ENCODE measurements at regions not wholly inside any gene's neighbourhood (a gene's known extent, or its start where the extent isn't known, plus 50 kb on each side); places are given as distances from the start of the nearest gene placed in this dataset.

GRCh38 chr3:69690-70089 lies 126.9 kb upstream of the CHL1 start:
- TF ChIP-seq REST (IDR thresholded peaks at IDR 0.05; ENCODE audit: low read depth), result no peak

- TF ChIP-seq FOXM1 (IDR thresholded peaks at IDR 0.05; ENCODE audit: borderline replicate concordance, low read depth) (no peak), CREB1 (IDR thresholded peaks at IDR 0.05; ENCODE audit: low read depth) (no peak)
Observed at GRCh38 chr3:72776-73175, 123.8 kb upstream of the CHL1 start.

GRCh38 chr3:73271-73670 lies 123.3 kb upstream of the CHL1 start:
- no peak for TF ChIP-seq TEAD4 (IDR thresholded peaks at IDR 0.05)
- TF ChIP-seq CEBPB (IDR thresholded peaks at IDR 0.05), result no peak
- no peak for TF ChIP-seq EP300 (IDR thresholded peaks at IDR 0.05; ENCODE audit: borderline replicate concordance)
- TF ChIP-seq NFIC (IDR thresholded peaks at IDR 0.05), result no peak
- no peak for TF ChIP-seq ZBTB7A (IDR thresholded peaks at IDR 0.05; ENCODE audit: low read depth)
- no peak for TF ChIP-seq YY1 (IDR thresholded peaks at IDR 0.05; ENCODE audit: low read depth)
- no peak for TF ChIP-seq RAD21 (IDR thresholded peaks at IDR 0.05; ENCODE audit: low read depth)
- no peak for TF ChIP-seq USF1 (IDR thresholded peaks at IDR 0.05)
- no peak for TF ChIP-seq FOXM1 (IDR thresholded peaks at IDR 0.05; ENCODE audit: borderline replicate concordance, low read depth)

- no peak for TF ChIP-seq USF1 (IDR thresholded peaks at IDR 0.05)
- no peak for TF ChIP-seq TCF12 (IDR thresholded peaks at IDR 0.05; ENCODE audit: low read depth)
- TF ChIP-seq CEBPB (IDR thresholded peaks at IDR 0.05), result no peak
- TF ChIP-seq TEAD4 (IDR thresholded peaks at IDR 0.05), result no peak
- no peak for TF ChIP-seq MAX (IDR thresholded peaks at IDR 0.05)
- TF ChIP-seq NFIC (IDR thresholded peaks at IDR 0.05), result no peak
- TF ChIP-seq EGR1 (IDR thresholded peaks at IDR 0.05), result no peak
- no peak for TF ChIP-seq CREB1 (IDR thresholded peaks at IDR 0.05; ENCODE audit: low read depth)
- TF ChIP-seq TAF1 (IDR thresholded peaks at IDR 0.05; ENCODE audit: low read depth), result no peak
- TF ChIP-seq ZBTB7A (IDR thresholded peaks at IDR 0.05; ENCODE audit: low read depth), result no peak
- TF ChIP-seq RAD21 (IDR thresholded peaks at IDR 0.05; ENCODE audit: low read depth), result no peak
- TF ChIP-seq REST (IDR thresholded peaks at IDR 0.05; ENCODE audit: low read depth), result no peak
- TF ChIP-seq YY1 (IDR thresholded peaks at IDR 0.05; ENCODE audit: low read depth), result no peak
Observed at GRCh38 chr3:74676-75243, 121.8 kb upstream of the CHL1 start.

GRCh38 chr3:75260-75659 lies 121.3 kb upstream of the CHL1 start:
- TF ChIP-seq RAD21 (IDR thresholded peaks at IDR 0.05; ENCODE audit: low read depth), result no peak
- no peak for TF ChIP-seq ZBTB7A (IDR thresholded peaks at IDR 0.05; ENCODE audit: low read depth)
- no peak for TF ChIP-seq MAX (IDR thresholded peaks at IDR 0.05)
- TF ChIP-seq REST (IDR thresholded peaks at IDR 0.05; ENCODE audit: low read depth), result no peak
- no peak for TF ChIP-seq FOXM1 (IDR thresholded peaks at IDR 0.05; ENCODE audit: borderline replicate concordance, low read depth)
- no peak for TF ChIP-seq EP300 (IDR thresholded peaks at IDR 0.05; ENCODE audit: borderline replicate concordance)
- TF ChIP-seq TCF12 (IDR thresholded peaks at IDR 0.05; ENCODE audit: low read depth), result no peak
- no peak for TF ChIP-seq YY1 (IDR thresholded peaks at IDR 0.05; ENCODE audit: low read depth)
- no peak for TF ChIP-seq EGR1 (IDR thresholded peaks at IDR 0.05)
- no peak for TF ChIP-seq TEAD4 (IDR thresholded peaks at IDR 0.05)
- TF ChIP-seq CREB1 (IDR thresholded peaks at IDR 0.05; ENCODE audit: low read depth), result no peak
- TF ChIP-seq NFIC (IDR thresholded peaks at IDR 0.05), result no peak
- TF ChIP-seq CEBPB (IDR thresholded peaks at IDR 0.05), result no peak
- no peak for TF ChIP-seq TAF1 (IDR thresholded peaks at IDR 0.05; ENCODE audit: low read depth)
- TF ChIP-seq USF1 (IDR thresholded peaks at IDR 0.05), result no peak

Measured in Ishikawa (cell line).